DND-41 (cell line): ENCODE measurements at regions not wholly inside any gene's neighbourhood (a gene's known extent, or its start where the extent isn't known, plus 50 kb on each side); places are given as distances from the start of the nearest gene placed in this dataset.

Experiments used
- EZH2 ChIP-seq: IDR thresholded peaks from 3 replicates; pipeline ENCODE4 v1.6.1; 2012; ENCODE audit warnings: borderline replicate concordance, low read depth, mild to moderate bottlenecking, moderate library complexity, low read length, inconsistent platforms; ENCODE audit not compliant: severe bottlenecking
- TF ChIP-seq, protein P1 (sequence below): IDR thresholded peaks from 2 replicates; pipeline ENCODE4 v1.5.1; 2012; ENCODE audit warnings: borderline replicate concordance, low read length, moderate library complexity, mild to moderate bottlenecking; ENCODE audit not compliant: poor library complexity, severe bottlenecking; ENCODE audit errors: extremely low read depth

DNA sequence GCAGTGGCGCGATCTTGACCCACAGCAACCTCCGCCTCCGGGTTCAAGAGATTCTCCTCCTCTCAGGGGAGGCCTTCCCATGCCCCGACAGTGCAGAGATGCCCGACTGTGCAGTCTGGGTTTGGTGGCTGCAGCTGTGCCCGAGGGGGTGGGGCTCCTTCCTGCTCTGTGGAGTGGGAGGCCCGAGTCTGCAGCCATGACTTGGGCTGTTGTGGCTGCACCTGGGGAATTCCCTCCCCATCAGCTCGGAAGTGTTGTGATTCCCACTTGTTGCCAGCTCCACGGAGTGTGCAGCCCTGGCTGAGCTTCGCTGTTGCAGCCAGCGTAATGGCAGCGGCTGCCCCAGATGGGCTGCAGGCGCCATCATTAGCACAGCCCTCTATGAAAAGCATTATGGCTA is 66.4 kb upstream of the SMIM36 start:
- TF ChIP-seq, protein P1, sequence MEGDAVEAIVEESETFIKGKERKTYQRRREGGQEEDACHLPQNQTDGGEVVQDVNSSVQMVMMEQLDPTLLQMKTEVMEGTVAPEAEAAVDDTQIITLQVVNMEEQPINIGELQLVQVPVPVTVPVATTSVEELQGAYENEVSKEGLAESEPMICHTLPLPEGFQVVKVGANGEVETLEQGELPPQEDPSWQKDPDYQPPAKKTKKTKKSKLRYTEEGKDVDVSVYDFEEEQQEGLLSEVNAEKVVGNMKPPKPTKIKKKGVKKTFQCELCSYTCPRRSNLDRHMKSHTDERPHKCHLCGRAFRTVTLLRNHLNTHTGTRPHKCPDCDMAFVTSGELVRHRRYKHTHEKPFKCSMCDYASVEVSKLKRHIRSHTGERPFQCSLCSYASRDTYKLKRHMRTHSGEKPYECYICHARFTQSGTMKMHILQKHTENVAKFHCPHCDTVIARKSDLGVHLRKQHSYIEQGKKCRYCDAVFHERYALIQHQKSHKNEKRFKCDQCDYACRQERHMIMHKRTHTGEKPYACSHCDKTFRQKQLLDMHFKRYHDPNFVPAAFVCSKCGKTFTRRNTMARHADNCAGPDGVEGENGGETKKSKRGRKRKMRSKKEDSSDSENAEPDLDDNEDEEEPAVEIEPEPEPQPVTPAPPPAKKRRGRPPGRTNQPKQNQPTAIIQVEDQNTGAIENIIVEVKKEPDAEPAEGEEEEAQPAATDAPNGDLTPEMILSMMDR: no peak
- TF ChIP-seq EZH2: no peak
